GM04503 (cell line): ENCODE measurements at regions not wholly inside any gene's neighbourhood (a gene's known extent, or its start where the extent isn't known, plus 50 kb on each side); places are given as distances from the start of the nearest gene placed in this dataset.
"Not testable (repeated sequence)": the region's sequence is repeated elsewhere in the genome, so short reads cannot be mapped to it uniquely, and the experiment has no call there.

Experiments
- DNase-seq: peaks from one replicate; pipeline ENCODE4 v3.0.0-alpha.2; 2012; ENCODE audit warnings: low read depth

DNA sequence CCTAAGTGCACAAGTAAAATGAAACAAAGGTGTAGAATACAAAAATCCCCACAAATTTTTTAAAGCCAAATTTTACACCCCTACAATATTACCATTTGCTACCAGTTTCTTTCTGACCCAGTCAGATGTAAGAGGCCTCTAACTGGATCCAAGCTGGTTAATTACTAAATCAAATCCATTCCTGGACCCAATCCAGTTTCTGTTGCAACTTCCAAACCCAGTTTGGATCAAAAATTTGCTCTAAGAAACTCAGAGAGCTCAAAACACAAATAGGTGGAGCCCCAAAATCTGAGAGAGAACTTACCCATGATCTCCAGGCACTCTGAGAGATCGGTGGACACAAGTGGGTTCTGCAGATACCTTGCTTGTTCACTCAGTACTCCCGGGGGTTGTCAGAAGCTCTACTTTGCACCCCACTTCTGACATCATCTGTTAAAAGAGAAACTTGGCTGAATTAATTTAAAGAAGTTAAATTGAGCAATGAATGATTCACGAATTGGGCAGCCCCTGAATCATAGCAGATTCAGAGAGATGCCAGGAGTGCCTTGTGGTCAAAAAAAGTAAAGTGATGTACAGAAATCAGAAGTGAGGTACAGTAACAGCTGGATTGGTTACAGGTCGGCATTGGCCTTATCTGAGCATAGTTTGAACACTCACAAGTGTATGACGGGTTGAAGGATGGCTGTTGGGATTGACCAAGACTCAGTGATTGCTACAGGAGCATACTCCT, 448.0 kb downstream of the KCNT2 start:
- DNase-seq = peak; percentile 32

DNA sequence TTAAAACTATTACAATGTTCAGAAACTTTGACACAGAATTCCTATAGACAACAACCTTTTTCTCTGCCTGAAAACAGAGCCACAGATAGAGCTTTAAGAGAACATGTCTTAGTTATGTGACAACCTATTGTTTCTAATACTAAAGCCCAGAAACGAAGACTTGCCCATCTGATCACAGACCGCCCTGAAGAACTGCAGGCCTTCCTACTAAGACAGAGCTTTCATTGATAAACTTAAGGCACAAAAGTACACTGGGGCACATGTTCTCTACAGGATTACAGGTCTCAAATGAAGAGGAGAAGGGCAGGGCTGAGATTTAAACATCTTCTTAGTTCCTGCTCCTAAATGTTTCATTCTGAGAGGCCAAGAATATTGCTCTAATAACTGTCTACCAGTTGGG, 452.7 kb downstream of the KCNT2 start:
- DNase-seq = no peak

DNA sequence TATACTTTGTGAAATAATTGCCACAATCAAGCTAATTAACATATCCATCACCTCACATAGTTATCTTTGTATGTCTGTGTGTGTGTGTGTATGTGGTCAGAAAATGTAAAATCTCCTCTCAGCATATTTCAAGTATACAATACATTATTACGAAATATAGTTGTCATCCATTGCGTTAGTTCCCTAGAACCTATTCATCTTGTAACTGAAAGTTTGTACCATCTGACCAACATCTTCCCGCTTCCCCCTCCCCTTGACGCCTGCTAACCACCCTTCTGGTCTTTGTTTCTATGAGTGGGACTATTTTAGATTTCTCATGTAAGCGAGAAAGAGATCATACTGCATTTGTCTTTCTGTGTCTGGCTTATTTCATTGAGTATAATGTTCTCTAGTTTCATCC, 455.3 kb downstream of the KCNT2 start:
- DNase-seq = no peak

DNA sequence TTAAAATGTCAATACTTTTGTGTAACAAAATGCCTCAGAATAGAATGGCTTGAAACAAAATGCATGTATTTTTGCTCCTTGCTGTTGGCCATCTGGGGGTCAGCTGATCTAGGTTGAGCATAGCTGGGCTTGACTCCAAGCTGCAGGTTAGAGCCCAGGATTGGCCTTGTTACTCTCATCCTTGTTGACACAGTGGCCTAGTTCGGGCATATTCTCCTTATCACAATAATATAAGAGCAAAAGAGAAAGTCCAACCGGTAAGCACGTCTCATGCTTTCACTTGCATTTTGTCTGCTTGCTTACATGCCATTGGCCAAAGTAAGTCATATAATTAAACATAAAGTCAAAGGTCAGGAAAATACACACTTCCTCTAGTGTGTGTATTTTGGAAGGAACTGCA, 456.2 kb downstream of the KCNT2 start:
- no peak for DNase-seq

DNA sequence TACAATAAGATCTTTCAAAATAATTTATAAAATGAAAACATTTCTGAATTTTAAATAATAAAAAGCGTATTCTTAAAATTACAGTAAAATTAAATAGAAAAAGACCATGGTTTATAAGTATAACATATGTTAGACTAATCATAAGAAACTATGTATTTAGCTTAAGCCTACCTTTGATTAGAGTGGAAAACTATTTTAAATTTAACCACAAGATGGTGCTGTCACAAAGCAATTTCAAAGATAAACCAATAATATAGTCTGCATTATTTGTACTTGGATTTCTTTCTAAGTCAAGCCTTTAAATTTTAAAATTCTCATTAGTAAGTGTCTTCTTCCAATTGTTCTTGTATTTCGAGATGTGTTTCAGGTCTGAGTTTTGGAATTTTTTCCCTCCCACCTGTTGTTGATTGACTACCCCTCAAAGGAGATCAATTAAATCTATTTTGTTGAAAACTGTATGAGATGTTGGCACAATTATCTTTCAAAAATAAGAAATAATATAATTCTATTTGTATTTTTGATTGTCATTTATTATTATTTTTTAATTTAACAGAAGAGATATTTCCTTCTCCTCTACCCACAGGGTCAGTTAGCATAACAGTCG, 459.8 kb downstream of the KCNT2 start:
- no peak for DNase-seq

DNA sequence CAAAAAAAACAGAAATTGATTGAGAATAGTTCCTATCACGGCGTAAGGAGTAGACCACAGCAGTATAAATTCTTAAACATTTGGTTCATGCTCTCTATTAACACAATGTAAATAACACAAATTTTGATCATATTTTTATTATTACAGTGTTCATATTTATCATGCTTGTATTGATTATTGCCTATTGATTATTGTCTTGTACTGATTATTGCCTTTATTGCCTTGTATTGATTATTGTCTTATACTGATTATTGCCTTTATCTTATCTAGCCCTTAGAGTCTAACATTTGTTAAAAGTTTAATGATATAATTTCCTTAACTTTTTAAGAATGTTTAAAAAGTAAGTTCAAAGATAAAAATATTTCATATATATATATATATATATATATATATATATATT, 460.7 kb downstream of the KCNT2 start:
- DNase-seq = no peak

DNA sequence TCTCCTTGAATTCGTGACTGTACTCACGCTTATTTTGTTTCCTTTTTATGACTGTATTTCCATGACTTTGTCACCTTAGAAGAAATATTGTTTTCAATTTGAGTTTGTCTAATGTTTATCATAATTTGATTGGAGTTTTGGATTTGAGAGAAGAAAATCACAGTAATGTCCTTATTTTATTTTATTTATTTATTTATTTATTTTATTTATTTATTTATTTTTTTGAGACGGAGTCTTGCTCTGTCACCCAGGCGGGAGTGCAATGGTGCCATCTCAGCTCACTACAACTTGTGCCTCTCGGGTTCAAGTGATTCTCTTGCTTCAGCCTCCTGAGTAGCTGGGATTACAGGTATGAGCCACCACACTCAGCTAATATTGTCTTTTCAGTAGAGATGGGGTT, 463.1 kb downstream of the KCNT2 start:
- not testable (repeated sequence) for DNase-seq

DNA sequence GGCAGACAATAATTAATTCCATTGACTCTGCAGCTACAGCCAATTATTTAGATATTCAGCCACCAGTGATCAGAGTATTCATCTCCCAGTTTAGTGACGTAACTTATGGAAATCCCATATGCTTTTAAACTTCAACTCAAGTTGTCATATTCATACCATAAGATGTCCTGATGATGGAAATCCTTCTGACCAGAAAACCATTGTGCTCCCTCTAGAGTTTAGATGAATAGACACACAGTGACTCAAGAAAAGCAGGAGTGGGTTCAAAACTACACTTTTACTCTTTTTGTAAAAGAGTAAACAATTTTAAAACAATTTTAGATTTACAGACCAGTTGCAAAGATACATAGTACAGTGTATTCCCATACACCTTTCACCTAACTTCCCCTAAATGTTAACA, 463.7 kb downstream of the KCNT2 start:
- DNase-seq = no peak

DNA sequence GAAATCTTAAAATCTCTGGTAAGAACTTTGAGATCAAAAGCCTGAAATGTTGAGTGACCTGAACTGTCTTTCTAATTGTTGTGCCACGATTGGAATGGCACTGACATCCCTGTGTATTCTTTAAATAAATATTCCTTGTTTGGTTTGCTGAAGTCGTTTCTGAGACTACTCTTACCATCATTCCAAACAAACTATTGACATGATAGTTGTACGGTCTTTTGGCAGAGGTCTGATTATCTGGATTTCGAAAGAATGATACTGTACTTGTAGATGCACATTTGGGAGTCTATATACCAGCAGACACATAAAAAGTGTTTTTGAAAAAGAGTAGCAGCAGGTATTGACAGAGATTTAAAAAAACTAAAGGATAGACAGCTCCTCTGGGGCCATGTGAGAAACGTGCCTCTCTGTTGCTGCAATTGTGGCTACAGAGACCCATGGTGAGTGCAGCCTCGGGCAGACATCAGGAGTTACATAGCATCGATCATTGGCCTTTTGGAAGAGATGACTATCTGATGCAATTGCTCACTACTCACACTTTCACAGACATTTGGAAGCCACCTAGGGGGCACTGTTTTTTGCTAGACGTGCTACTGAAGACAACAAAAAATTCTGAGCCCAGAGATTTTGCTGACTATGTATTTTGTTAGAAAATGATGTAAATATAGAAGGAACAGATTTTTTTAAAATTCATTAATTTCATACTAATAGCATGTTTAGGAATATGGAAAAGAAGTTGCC, 464.5 kb downstream of the KCNT2 start:
- DNase-seq = no peak

DNA sequence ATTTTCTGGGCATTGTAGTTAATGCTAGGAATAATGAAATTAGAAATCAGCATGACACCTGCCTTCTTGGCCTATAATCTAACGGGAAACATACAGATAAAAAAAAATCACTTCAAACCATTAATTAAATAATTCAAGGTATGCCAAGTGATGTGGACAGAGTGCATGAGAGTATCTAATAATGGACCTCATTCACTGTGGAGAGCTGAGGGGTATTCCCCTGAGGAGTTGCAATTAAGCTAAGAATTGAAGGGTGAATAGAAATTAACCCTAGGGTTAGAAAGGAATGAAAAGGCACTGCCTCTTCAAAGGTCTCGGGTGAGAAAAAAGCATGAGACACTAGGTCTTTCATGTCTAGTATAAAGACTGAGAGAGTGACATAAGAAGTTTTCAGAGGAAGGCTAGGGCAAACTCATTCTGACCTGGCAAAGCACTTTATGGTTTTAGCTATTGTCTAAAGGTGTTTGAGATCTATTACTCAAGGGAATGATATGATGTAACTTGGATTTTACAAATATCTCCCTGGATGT, 466.1 kb downstream of the KCNT2 start:
- no peak for DNase-seq

DNA sequence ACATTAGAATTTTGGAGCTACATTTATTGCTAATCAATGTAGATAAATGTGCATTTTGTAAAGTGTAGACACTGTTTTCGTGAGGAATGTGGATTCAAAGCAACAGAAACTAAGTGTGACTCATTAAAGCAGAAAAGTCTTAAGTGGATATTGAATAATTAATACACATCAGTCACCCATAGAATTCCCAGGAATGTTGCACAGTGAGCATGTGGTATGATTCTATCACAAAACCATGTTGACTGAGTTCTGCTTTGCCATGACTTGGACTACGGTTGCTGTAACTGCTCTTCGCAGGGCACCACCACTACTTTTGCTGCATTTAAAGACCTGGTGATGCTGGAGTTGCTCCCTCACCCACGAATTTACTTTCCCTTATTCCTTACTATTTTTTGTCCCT, 471.8 kb downstream of the KCNT2 start:
- DNase-seq = no peak

DNA sequence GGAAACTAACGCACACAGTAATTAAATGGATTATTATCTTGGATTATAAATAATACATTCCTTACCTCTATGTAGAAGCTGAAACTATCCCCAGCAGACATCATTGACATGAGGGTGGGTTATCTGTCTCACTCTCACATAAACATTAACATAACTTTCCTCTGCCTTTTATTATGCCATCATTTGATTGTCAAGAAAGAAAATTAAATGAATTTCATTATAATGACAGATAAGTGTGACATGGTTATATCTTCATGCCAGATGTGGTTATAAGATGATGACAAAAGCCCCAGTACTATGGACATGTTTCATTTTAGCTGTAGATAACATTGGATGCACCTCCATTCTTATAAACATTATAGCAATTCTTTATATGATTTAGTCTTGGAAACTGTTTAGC, 476.5 kb downstream of the KCNT2 start:
- DNase-seq = no peak

DNA sequence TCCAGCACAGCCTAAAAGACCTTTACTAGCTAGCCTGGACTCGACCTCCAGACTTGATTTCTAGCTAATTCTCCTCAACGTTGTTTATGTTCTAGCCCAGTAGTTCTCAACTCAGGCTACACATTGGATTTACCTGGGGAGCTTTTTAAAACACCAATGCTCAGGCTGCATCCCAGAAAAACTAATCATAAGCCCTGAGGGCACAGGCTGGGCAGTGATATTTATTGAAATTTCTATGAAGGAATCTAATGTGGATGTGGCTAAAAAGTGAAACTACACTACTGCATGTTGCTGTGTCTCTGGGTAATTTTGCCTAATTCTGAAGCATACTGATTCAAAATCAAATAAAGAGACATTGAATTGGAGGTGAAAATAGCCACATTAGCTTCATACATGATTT, 479.4 kb downstream of the KCNT2 start:
- DNase-seq = no peak

DNA sequence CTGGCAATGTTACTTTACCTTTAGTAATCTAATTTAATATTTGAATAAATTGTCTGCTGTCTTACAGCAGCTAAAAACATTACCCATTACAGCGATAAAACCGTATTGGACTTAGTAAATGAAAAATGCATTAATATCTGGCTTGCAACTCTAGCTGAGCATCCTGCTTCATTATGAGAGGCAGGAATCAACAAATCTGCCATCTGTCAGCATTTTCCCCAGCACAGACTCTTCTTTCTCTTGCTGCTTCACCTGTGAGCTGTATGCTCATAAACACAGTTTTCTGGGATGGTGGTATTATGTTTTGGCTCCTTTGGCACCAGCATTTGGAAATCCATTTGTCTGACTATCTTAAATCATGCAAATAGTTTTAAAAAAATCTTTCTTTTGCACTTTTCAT, 487.1 kb downstream of the KCNT2 start:
- DNase-seq = no peak

DNA sequence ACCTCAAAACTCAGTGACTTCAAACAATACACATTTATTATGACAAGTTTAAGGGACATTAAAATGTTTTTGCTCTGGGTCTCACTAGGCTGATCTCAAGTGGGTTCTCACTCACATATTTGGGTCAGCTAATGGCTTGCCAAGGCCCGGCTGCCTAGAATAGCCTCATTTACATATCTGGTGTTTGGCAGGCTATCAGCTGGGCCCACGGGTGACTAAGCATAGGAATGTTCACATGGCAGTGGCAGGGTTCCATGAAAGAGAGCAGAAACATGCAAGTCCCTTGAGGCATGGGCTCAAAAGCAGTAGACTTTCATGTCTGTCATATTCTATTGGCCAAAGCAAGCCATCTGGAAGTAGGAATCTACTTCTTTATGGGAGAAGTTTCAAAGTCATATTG, 492.6 kb downstream of the KCNT2 start:
- DNase-seq = peak; percentile 28

DNA sequence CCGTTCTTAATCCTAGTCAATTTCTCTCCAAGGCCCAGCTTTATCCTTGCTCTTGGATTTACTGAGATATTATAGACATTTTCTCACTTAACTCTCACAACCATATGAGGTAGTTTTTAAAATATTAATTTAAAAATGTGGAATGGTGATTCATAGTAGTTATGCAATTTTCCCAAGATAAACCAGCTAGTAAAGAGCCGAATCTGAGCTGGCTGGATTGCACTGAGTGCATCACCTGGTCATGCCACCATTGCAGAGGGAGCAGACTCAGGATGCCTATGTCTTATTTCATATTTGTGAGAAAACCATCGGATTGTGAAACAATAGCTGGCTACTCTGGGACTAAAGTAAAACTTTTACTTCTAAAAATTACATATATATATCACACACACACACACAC, 494.0 kb downstream of the KCNT2 start:
- DNase-seq = no peak

DNA sequence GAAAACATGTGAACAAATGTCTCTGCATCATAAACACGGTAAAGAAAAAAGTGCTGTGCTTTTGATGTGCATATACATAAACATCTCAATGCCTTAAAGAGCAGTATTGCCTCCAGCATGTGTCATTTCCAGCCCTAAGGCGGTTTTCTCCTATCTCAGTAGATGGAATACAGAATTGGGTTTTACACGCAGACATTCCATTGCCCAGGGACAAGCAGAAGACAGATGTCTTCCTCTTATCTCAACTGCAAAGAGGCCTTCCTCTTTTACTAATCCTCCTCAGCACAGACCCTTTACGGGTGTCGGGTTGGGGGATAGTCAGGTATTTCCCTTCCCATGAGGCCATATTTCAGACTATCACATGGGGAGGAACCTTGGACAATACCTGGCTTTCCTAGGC, 499.2 kb downstream of the KCNT2 start:
- not testable (repeated sequence) for DNase-seq

DNA sequence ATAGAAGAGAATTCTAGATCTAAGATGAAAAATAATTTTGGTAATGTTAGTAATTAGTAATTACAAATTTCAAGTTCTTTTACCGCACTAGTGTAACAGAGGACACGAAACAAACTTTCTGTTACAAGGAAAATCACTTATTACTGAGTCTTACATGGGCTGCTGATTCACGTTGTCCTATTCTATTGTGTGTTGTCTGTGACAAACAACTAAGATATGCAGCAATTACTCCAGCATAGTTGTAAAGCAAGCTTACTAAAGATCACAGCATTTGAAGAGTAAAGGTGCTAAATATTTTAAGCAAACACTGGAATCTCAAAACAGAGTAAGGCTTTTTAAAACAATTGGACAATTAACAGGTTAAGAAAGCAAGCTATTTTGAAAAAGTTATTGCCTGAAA, 502.3 kb downstream of the KCNT2 start:
- no peak for DNase-seq

DNA sequence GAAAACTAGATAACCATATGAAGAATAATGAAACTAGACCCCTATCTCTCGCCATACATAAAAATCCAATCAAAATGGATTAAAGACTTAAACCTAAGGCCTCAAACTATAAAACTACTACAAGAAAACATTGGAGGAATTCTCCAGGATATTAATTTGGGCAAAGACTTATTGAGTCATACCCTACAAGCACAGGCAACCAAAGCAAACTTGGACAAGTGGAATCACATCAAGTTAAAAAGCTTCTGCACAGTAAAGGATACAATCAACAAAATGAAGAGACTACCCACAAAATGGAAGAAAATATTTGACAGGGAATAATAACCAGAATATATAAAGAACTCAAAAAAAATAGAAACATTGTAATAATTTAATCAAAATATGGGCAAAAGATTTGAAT, 505.4 kb downstream of the KCNT2 start:
- no peak for DNase-seq

DNA sequence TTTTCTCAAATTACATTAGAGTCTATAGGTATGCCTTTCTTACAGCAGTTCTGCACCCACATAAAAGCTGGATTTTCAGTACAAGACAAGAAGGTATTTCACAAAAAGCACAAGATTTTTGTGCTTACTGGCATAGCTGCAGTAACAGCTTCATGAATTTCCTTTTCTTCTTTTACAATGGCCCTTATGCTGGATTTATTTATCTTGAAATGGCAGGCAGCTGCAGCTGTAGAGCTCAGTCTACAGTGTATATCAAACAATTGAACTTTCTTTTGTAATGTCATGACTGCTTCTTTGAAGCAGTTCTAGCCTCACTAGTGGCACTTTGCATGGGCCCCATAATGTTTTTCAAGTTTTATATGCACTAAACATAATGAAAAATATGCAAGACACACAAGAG, 510.2 kb downstream of the KCNT2 start:
- DNase-seq = no peak

DNA sequence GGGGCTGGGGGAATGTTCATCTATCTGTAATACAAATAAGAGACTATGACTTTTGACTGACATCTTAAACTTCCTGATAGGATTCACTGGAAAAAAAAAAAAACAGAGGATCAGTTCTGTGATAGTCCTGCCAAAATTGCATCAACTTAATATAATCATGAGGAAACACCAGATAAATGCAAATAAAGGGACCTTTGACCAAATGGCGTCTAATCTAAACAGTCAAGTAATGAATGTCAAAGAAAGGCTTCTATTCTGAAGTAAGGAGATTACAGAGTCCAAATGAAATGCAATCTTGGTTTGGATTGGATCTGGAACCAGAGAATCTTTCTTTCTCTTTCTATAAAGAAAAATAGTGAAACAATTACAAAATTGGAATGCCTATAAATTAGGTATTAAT, 513.4 kb downstream of the KCNT2 start:
- DNase-seq = no peak

DNA sequence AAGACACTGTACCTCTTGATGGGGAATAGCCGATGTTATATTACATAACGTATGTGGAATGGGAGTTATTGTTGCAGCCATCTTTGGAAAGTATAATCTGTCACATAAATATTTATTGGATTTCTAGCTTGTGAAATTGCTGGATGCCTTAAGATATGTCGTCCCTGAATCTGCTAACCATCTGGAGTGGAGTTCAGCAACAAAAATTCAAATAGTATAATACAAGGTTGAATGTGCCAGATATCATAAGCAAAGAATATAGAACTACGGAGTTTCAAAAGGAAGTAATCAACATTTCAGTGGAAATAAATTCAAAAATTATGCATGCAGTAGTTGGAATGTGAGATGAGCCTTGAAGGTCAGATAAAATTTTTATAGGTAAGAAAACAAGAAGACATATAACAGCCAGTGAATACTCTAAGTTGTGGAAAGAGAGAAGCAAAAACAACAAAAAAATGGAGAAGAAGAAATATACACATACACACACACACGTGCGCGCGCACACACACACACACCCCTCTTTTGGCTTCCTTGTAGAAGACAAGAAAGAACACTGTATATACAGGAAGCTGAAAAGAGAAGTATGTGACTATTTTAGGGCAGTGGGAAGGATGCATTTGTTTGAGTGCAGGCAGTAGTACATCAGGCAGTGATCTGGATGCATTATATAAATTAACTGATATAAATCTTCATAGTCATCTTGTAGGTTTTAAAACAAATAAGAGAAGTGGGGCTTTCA, 516.7 kb downstream of the KCNT2 start:
- DNase-seq = no peak

DNA sequence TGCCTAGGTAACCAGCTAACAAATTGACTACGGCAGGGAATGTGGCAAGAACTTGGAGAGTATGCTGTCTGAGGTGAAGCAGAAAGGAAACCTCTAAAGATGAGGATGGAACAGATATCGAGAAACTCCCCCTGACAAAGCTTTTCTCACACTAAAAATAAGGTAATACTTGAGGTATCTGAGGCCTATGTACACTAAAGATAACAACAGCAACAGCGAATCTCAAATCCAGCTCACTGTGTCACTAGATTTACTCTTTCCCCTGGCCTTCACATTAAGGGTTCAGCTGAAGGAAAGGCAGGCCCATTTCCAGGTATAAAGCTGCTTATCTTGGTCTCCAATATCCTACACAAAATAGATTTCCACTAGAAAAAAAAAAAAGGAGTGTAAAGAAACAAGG, 518.0 kb downstream of the KCNT2 start:
- DNase-seq = no peak
